HL-60 (cell line): ENCODE measurements at regions not wholly inside any gene's neighbourhood (a gene's known extent, or its start where the extent isn't known, plus 50 kb on each side); places are given as distances from the start of the nearest gene placed in this dataset.

Experiments used
- DNase-seq, 2 experiments: peaks; one replicate each; pipeline ENCODE4 v3.0.0-alpha.2; 2010 to 2020; ENCODE audit warnings: low read depth in 1 of 2, low spot score in 1 of 2
- H3K27ac ChIP-seq: fragments of 250-450 bp; sonication (Bioruptor Pico); replicated peaks from 2 replicates; pipeline ENCODE4 v1.5.1; 2020; ENCODE audit warnings: mild to moderate bottlenecking, moderate library complexity
- H3K27me3 ChIP-seq: fragments of 250-450 bp; sonication (Bioruptor Pico); 2 replicates; pipeline ENCODE4 v1.5.1; 2021; ENCODE audit warnings: mild to moderate bottlenecking, moderate library complexity; ENCODE audit not compliant: insufficient read depth, poor library complexity, severe bottlenecking
- H3K4me3 ChIP-seq: replicated peaks from 2 replicates; pipeline ENCODE4 v1.5.1; 2011; ENCODE audit warnings: mild to moderate bottlenecking, control low read depth, low read length; ENCODE audit not compliant: insufficient read depth
- CTCF ChIP-seq: IDR thresholded peaks from one replicate; pipeline ENCODE4 v1.5.1; 2011; ENCODE audit warnings: low read length, control low read depth, inconsistent platforms; ENCODE audit not compliant: insufficient read depth
- GABPA ChIP-seq: IDR thresholded peaks from 2 replicates; pipeline ENCODE4 v1.6.1; 2012; ENCODE audit warnings: low read depth
- POLR2AphosphoS5 ChIP-seq: IDR thresholded peaks from 2 replicates; pipeline ENCODE4 v1.6.1; 2012; ENCODE audit warnings: low read depth
- REST ChIP-seq: IDR thresholded peaks from 2 replicates; pipeline ENCODE4 v1.6.1; 2012; ENCODE audit warnings: low read depth; ENCODE audit not compliant: insufficient replicate concordance
- SPI1 ChIP-seq: IDR thresholded peaks from 2 replicates; pipeline ENCODE4 v1.6.1; 2012; ENCODE audit warnings: low read depth, mild to moderate bottlenecking, borderline replicate concordance

- TF ChIP-seq SPI1, result no peak
- TF ChIP-seq POLR2AphosphoS5, result no peak
- no peak for TF ChIP-seq GABPA
- no peak for TF ChIP-seq CTCF
- TF ChIP-seq REST, result no peak
- no peak overlapping the region for H3K4me3 ChIP-seq
- no peaks in the 10 kb centered on the region for H3K27me3 ChIP-seq
- no peak for DNase-seq
- H3K27ac ChIP-seq, result no peak overlapping the region
These were observed 1094.7 kb upstream of the SLC39A10 start for GRCh38 chr2:194562329-194562728.

GRCh38 chr2:194559964-194560363 lies 1097.1 kb upstream of the SLC39A10 start:
- no peaks in the 10 kb centered on the region for H3K27me3 ChIP-seq
- H3K4me3 ChIP-seq, result no peak overlapping the region
- no peak for DNase-seq
- TF ChIP-seq GABPA (no peak), SPI1 (no peak), CTCF (no peak)
- no peak overlapping the region for H3K27ac ChIP-seq

- TF ChIP-seq REST (no peak), POLR2AphosphoS5 (no peak)
- H3K27ac ChIP-seq, result no peak overlapping the region
- H3K4me3 ChIP-seq, result no peak overlapping the region
- DNase-seq, result no peak
- no peaks in the 10 kb centered on the region for H3K27me3 ChIP-seq
These were observed 1097.5 kb upstream of the SLC39A10 start for GRCh38 chr2:194559523-194559922.

GRCh38 chr2:194557993-194558392 lies 1099.0 kb upstream of the SLC39A10 start:
- Histone ChIP-seq H3K27me3 (no peaks in the 10 kb centered on the region), H3K4me3 (no peak overlapping the region), H3K27ac (no peak overlapping the region)
- no peak for DNase-seq
- TF ChIP-seq POLR2AphosphoS5 (no peak), REST (no peak), GABPA (no peak)
